IPS-NIHi11 (cell line): ENCODE measurements at regions not wholly inside any gene's neighbourhood (a gene's known extent, or its start where the extent isn't known, plus 50 kb on each side); places are given as distances from the start of the nearest gene placed in this dataset.
"Not testable (repeated sequence)": the region's sequence is repeated elsewhere in the genome, so short reads cannot be mapped to it uniquely, and the experiment has no call there.

ENCODE experiments used
- DNase-seq: peaks from one replicate; pipeline ENCODE4 v3.0.0; 2012; ENCODE audit warnings: mixed read lengths, low spot score

- DNase-seq = no peak
Observed at GRCh38 chr7:8809320-8809719, 375.9 kb downstream of the NXPH1 start.

- no peak for DNase-seq
Observed at GRCh38 chr7:8817448-8818036, 384.1 kb downstream of the NXPH1 start.

- DNase-seq = no peak
Observed at GRCh38 chr7:8818406-8818805, 385.0 kb downstream of the NXPH1 start.

GRCh38 chr7:8822595-8822994 is 389.2 kb downstream of the NXPH1 start:
- DNase-seq = no peak

GRCh38 chr7:8823486-8823885 is 390.1 kb downstream of the NXPH1 start:
- DNase-seq = no peak

- no peak for DNase-seq
Observed at GRCh38 chr7:8827329-8827728, 393.9 kb downstream of the NXPH1 start.

GRCh38 chr7:8829100-8829499 is 395.7 kb downstream of the NXPH1 start:
- DNase-seq = no peak

- DNase-seq = no peak
Observed at GRCh38 chr7:8831376-8831775, 398.0 kb downstream of the NXPH1 start.

- DNase-seq = no peak
Observed at GRCh38 chr7:8833355-8833754, 399.9 kb downstream of the NXPH1 start.

GRCh38 chr7:8841171-8841570 is 407.8 kb downstream of the NXPH1 start:
- DNase-seq = no peak

- DNase-seq = no peak
Observed at GRCh38 chr7:8871716-8872115, 438.3 kb downstream of the NXPH1 start.

- DNase-seq = no peak
Observed at GRCh38 chr7:8881916-8882315, 448.5 kb downstream of the NXPH1 start.

GRCh38 chr7:8885480-8886000 is 452.1 kb downstream of the NXPH1 start:
- no peak for DNase-seq

- DNase-seq = not testable (repeated sequence)
Observed at GRCh38 chr7:8890346-8890745, 456.9 kb downstream of the NXPH1 start.

- no peak for DNase-seq
Observed at GRCh38 chr7:8893775-8894174, 460.4 kb downstream of the NXPH1 start.

- no peak for DNase-seq
Observed at GRCh38 chr7:8906396-8907075, 473.1 kb downstream of the NXPH1 start.

- no peak for DNase-seq
Observed at GRCh38 chr7:8908889-8909288, 475.5 kb downstream of the NXPH1 start.

- DNase-seq = no peak
Observed at GRCh38 chr7:8913682-8914081, 480.3 kb downstream of the NXPH1 start.

- no peak for DNase-seq
Observed at GRCh38 chr7:8921807-8922206, 488.4 kb downstream of the NXPH1 start.

GRCh38 chr7:8922726-8923125 is 489.3 kb downstream of the NXPH1 start:
- DNase-seq = no peak

GRCh38 chr7:8923164-8923806 is 489.9 kb downstream of the NXPH1 start:
- DNase-seq = no peak

- no peak for DNase-seq
Observed at GRCh38 chr7:8931906-8932646, 498.7 kb downstream of the NXPH1 start.

- no peak for DNase-seq
Observed at GRCh38 chr7:8932751-8933150, 499.3 kb downstream of the NXPH1 start.
